Mesendoderm (in vitro differentiated cells): ENCODE measurements at regions not wholly inside any gene's neighbourhood (a gene's known extent, or its start where the extent isn't known, plus 50 kb on each side); places are given as distances from the start of the nearest gene placed in this dataset.
A peak's percentile ranks its signal among the peaks of the same experiment; 100 is the strongest.

Experiments used
- DNase-seq: peaks from one replicate; pipeline ENCODE4 v3.0.0; 2013
- H2AK5ac ChIP-seq: 2 replicates; pipeline ENCODE4 v1.6.1; 2013; ENCODE audit warnings: low read length, inconsistent platforms
- H2BK120ac ChIP-seq: 2 replicates; pipeline ENCODE4 v1.6.1; 2013; ENCODE audit warnings: low read depth, mild to moderate bottlenecking, low read length, moderate library complexity, mixed read lengths
- H2BK15ac ChIP-seq: replicated peaks from 2 replicates; pipeline ENCODE4 v1.6.1; 2013; ENCODE audit warnings: low read depth, mild to moderate bottlenecking, moderate library complexity
- H2BK5ac ChIP-seq: 2 replicates; pipeline ENCODE4 v1.6.1; 2013; ENCODE audit warnings: low read length, inconsistent platforms
- H3K18ac ChIP-seq: 2 replicates; pipeline ENCODE4 v1.6.1; 2013; ENCODE audit warnings: mild to moderate bottlenecking, low read length, mixed read lengths
- H3K23ac ChIP-seq: one replicate; pipeline ENCODE4 v1.6.1; 2013; ENCODE audit warnings: low read length
- H3K27ac ChIP-seq: 2 replicates; pipeline ENCODE4 v1.5.1; 2013; ENCODE audit warnings: low read depth, mild to moderate bottlenecking, inconsistent platforms, low read length, moderate library complexity
- H3K27me3 ChIP-seq: 2 replicates; pipeline ENCODE4 v1.6.1; 2013; ENCODE audit warnings: low read length, control low read depth, mild to moderate bottlenecking, inconsistent platforms; ENCODE audit not compliant: insufficient read depth, poor library complexity
- H3K36me3 ChIP-seq: 2 replicates; pipeline ENCODE4 v1.6.1; 2013; ENCODE audit warnings: low read length, inconsistent platforms; ENCODE audit not compliant: control insufficient read depth, insufficient read depth
- H3K4ac ChIP-seq: one replicate; pipeline ENCODE4 v1.6.1; 2013; ENCODE audit warnings: low read depth, mild to moderate bottlenecking, low read length, moderate library complexity
- H3K4me1 ChIP-seq: 2 replicates; pipeline ENCODE4 v1.6.1; 2013; ENCODE audit warnings: low read depth, low read length, inconsistent platforms; ENCODE audit not compliant: control insufficient read depth
- H3K4me2 ChIP-seq: 2 replicates; pipeline ENCODE4 v1.6.1; 2013; ENCODE audit warnings: low read length
- H3K4me3 ChIP-seq: 2 replicates; pipeline ENCODE4 v1.5.1; 2013; ENCODE audit warnings: mild to moderate bottlenecking, low read length
- H3K56ac ChIP-seq: one replicate; pipeline ENCODE4 v1.6.1; 2013; ENCODE audit warnings: low read length
- H3K79me1 ChIP-seq: 2 replicates; pipeline ENCODE4 v1.6.1; 2013; ENCODE audit warnings: low read length, inconsistent platforms
- H3K79me2 ChIP-seq: 2 replicates; pipeline ENCODE4 v1.6.1; 2013; ENCODE audit warnings: mild to moderate bottlenecking, low read length; ENCODE audit not compliant: control insufficient read depth, insufficient read depth
- H3K9ac ChIP-seq: 2 replicates; pipeline ENCODE4 v1.6.1; 2013; ENCODE audit warnings: low read length, inconsistent platforms
- H4K5ac ChIP-seq: one replicate; pipeline ENCODE4 v1.6.1; 2013; ENCODE audit warnings: low read length
- H4K8ac ChIP-seq: one replicate; pipeline ENCODE4 v1.6.1; 2013; ENCODE audit warnings: low read depth, mild to moderate bottlenecking, control low read depth, low read length, moderate library complexity
- WGBS: extraction: QIAGEN DNeasy Blood & Tissue Kit; methylation state at CpG from one replicate; pipeline ENCODE4 v1.1.7; 2013; ENCODE audit warnings: low lambda C conversion rate, missing lambda C conversion rate; ENCODE audit not compliant: insufficient coverage; ENCODE audit errors: extremely low coverage; 5-methylcytosine and 5-hydroxymethylcytosine counted together

DNA sequence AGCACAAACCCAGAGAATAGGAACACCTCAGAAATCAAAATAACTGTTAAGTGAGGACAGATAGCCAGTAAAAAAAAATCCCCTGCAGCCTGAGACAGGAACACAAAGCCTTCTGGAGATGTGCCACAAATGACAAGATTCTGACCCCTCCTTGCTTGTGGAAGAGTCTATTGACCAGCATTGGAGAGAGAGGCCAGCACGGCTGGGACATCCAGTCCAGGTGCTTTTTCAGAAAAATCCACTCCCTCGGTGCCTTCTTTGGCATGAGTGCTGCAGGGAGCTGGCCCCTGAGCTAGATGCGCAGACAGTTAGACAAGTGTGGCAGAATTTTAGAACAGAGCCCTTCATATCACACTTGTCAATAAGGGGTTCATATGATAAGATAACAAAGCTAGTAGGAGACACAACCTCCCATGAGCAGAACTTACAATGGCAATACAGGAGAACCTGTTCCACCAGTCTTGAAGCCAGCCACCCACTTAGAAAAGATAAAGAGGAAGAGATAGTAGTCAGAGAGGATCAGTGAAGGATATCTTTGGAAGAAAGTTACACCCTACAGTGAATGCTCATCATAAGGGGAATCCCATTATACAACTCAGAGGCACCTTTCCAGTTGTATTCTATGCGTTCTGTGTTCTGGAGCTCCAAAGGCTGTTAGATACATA is 298.4 kb downstream of the TLE1 start:
- H2BK15ac ChIP-seq: no peak overlapping the region
- H2BK120ac ChIP-seq: peak overlapping the region; percentile 69
- peak overlapping the region; percentile 94 for H2BK5ac ChIP-seq
- H3K56ac ChIP-seq: peak overlapping the region; percentile 30
- peak overlapping the region; percentile 19 for H3K27ac ChIP-seq
- no peaks in the 10 kb centered on the region for H3K36me3 ChIP-seq
- no peak overlapping the region for H3K4me3 ChIP-seq
- H3K27me3 ChIP-seq: no peaks in the 10 kb centered on the region
- peak overlapping the region; percentile 46 for H3K18ac ChIP-seq
- DNase-seq: peak; percentile 81
- no peak overlapping the region for H4K8ac ChIP-seq
- H3K4ac ChIP-seq: peak overlapping the region; percentile 85
- WGBS: no CpG with 5 or more reads among the region's 4 CpGs
- no peak overlapping the region for H3K4me2 ChIP-seq
- H3K23ac ChIP-seq: no peak overlapping the region
- H3K79me2 ChIP-seq: no peaks in the 10 kb centered on the region
- peaks cover 20% of the 10 kb centered on the region for H3K4me1 ChIP-seq
- H3K9ac ChIP-seq: no peak overlapping the region
- H2AK5ac ChIP-seq: no peak overlapping the region
- no peaks in the 10 kb centered on the region for H3K79me1 ChIP-seq
- H4K5ac ChIP-seq: no peak overlapping the region

DNA sequence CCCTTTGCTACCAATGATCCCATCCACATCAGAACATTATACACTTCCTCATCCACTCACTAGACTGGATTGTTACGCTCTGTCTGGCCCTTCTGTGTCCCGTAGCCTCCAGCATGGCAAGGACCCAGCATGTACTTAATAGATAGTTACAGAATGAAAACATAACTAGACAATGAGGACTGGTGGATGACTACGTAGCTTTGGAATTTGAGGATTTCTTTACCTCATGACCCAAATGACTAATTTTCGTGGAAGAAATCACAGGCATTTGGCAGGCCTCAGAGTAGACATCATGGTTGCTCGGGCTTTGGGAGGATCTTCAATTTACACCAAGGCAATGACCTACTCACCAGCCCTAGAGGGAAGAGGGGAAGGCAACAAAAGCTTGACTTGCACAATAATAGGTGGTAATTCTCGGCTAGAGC is 299.8 kb downstream of the TLE1 start:
- Histone ChIP-seq H3K79me2 (no peaks in the 10 kb centered on the region), H3K79me1 (no peaks in the 10 kb centered on the region), H3K9ac (no peak overlapping the region), H3K4me1 (peaks cover 17% of the 10 kb centered on the region), H4K5ac (no peak overlapping the region), H2BK5ac (peak overlapping the region; percentile 95), H2BK15ac (no peak overlapping the region), H3K27me3 (no peaks in the 10 kb centered on the region), H3K23ac (no peak overlapping the region), H4K8ac (no peak overlapping the region), H3K4ac (no peak overlapping the region), H3K27ac (peak overlapping the region; percentile 29), H2BK120ac (peak overlapping the region; percentile 0), H3K36me3 (no peaks in the 10 kb centered on the region), H3K56ac (peak overlapping the region; percentile 69), H3K4me2 (no peak overlapping the region), H3K18ac (no peak overlapping the region), H2AK5ac (peak overlapping the region; percentile 87), H3K4me3 (no peak overlapping the region)
- WGBS: no CpG with 5 or more reads among the region's 6 CpGs
- peak; percentile 78 for DNase-seq

DNA sequence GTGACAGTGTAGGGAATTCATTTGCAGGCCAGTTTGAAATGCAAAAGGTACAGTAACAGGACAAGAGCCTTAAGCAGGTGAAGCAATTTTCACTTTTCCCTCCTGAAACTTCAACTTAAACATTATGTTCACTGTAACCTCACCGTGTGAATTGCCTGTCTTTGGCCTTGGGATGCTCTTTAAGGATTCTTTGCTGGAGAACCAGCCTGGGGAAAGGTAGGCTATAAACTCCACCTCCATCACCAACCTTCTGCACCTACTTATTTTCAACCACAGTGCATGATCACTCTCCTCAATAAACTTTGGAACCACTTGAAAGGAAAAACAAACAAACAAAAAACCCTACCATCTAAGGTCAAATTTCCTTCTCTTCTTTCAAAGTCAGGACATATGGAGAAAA is 300.5 kb downstream of the TLE1 start:
- no peaks in the 10 kb centered on the region for H3K79me1 ChIP-seq

DNA sequence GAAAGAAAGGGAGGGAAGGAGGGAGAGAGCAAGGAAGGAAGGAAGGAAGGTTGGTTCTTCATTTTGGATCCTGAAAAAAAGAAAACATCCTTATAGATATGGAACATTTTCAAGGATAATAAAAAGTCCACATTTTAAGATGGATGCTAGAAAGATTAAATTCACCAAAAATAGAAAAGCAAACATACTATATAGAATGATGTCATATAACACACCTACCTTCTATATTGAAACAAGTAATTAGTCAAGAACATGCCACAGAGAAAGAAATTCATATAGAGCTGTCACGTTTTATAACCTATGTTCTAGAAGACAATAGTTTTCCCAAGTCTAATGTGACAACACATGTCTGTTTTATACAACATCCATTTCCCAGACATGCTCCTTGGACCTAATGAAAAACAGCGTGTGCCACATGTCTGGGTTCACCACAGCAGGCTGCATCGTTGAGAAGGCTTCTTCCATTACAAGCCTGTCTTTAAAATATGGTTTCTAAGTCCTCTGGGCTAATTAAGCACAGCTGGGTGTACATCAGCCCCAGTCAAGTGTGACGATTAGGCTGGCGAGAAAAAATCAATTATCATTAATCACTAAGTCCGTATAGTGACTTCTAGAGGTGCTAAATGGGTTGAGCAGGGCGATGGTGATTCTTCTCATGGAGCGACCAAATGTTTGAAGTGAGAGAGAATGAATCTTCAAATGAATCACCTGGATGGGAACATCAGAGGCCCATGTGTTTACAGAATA is 301.8 kb downstream of the TLE1 start:
- no CpG with 5 or more reads among the region's 8 CpGs for WGBS
- Histone ChIP-seq H2BK120ac (no peak overlapping the region), H3K4me2 (no peak overlapping the region)

More for the DNA sequence above, 300.5 kb downstream of the TLE1 start:
- Histone ChIP-seq H3K79me2 (no peaks in the 10 kb centered on the region), H4K5ac (no peak overlapping the region), H3K36me3 (no peaks in the 10 kb centered on the region), H3K23ac (no peak overlapping the region), H3K27ac (no peak overlapping the region), H2BK120ac (peak overlapping the region; percentile 64), H3K27me3 (no peaks in the 10 kb centered on the region), H2BK5ac (peak overlapping the region; percentile 61), H3K18ac (peak overlapping the region; percentile 78), H2BK15ac (peak overlapping the region; percentile 23), H3K4me2 (no peak overlapping the region), H3K4ac (peak overlapping the region; percentile 50), H3K4me3 (no peak overlapping the region), H2AK5ac (peak overlapping the region; percentile 81), H3K9ac (no peak overlapping the region), H3K56ac (no peak overlapping the region), H4K8ac (no peak overlapping the region), H3K4me1 (peaks cover 17% of the 10 kb centered on the region)
- no peak for DNase-seq
- WGBS: no CpG with 5 or more reads among the region's 1 CpG

DNA sequence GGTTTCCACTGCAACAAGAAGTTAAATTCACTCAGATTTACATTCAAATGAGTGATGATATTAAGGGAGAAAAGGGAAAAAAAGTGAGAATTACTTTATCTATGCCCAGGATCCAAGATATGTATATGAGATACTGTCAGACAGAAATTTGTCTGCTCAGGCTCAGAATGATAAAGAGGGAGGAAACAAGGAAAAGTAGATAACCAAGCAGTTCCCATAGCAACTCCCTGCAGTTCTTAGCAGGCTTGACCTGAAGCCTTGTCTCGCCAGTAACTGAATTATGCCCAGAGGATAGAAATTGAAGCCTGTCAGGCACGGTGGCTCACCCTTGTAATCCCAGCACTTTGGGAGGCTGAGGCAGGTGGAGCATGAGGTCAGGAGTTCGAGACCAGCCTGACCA is 304.4 kb downstream of the TLE1 start:
- no peak overlapping the region for H3K4ac ChIP-seq
- no peak overlapping the region for H3K4me2 ChIP-seq
- H3K27me3 ChIP-seq: no peaks in the 10 kb centered on the region
- no peak overlapping the region for H2BK120ac ChIP-seq
- no CpG with 5 or more reads among the region's 3 CpGs for WGBS
- no peak overlapping the region for H3K23ac ChIP-seq
- no peak overlapping the region for H3K18ac ChIP-seq
- peaks cover 6% of the 10 kb centered on the region for H3K4me1 ChIP-seq
- H3K36me3 ChIP-seq: no peaks in the 10 kb centered on the region
- no peak overlapping the region for H3K9ac ChIP-seq
- H4K5ac ChIP-seq: no peak overlapping the region
- H2BK15ac ChIP-seq: no peak overlapping the region
- H3K56ac ChIP-seq: no peak overlapping the region
- no peak overlapping the region for H3K4me3 ChIP-seq
- no peak overlapping the region for H4K8ac ChIP-seq
- no peak overlapping the region for H3K27ac ChIP-seq
- DNase-seq: peak; percentile 91
- H3K79me1 ChIP-seq: no peaks in the 10 kb centered on the region
- no peak overlapping the region for H2AK5ac ChIP-seq
- H2BK5ac ChIP-seq: no peak overlapping the region
- no peaks in the 10 kb centered on the region for H3K79me2 ChIP-seq

More for the DNA sequence above, 301.8 kb downstream of the TLE1 start:
- Histone ChIP-seq H3K23ac (no peak overlapping the region), H3K79me1 (no peaks in the 10 kb centered on the region), H4K5ac (no peak overlapping the region), H3K4ac (no peak overlapping the region), H3K27me3 (no peaks in the 10 kb centered on the region), H3K36me3 (no peaks in the 10 kb centered on the region), H3K4me1 (peaks cover 17% of the 10 kb centered on the region), H3K4me3 (no peak overlapping the region), H3K79me2 (no peaks in the 10 kb centered on the region), H3K9ac (no peak overlapping the region), H3K56ac (no peak overlapping the region), H2AK5ac (no peak overlapping the region), H2BK15ac (peak overlapping the region; percentile 10), H3K18ac (no peak overlapping the region), H2BK5ac (no peak overlapping the region), H4K8ac (no peak overlapping the region), H3K27ac (no peak overlapping the region)
- no peak for DNase-seq
